Gastroesophageal sphincter (tissue), 2 donors: ENCODE measurements at regions not wholly inside any gene's neighbourhood (a gene's known extent, or its start where the extent isn't known, plus 50 kb on each side); places are given as distances from the start of the nearest gene placed in this dataset.

Experiments
- EP300 ChIP-seq: sonication (generic); formaldehyde crosslinking; IDR thresholded peaks from one replicate; pipeline ENCODE4 v1.6.1; 2017; ENCODE audit warnings: antibody characterized with exemption, mild to moderate bottlenecking
- POLR2AphosphoS5 ChIP-seq: sonication (generic); formaldehyde crosslinking; IDR thresholded peaks from one replicate; pipeline ENCODE4 v1.6.1; 2017; ENCODE audit warnings: antibody characterized with exemption

GRCh38 chr3:187936676-187937075 lies 191.4 kb upstream of the BCL6 start:
- TF ChIP-seq POLR2AphosphoS5 (no peak), EP300 (no peak)
